ENCODE measurements at regions not wholly inside any gene's neighbourhood (a gene's known extent, or its start where the extent isn't known, plus 50 kb on each side); places are given as distances from the start of the nearest gene placed in this dataset.
A peak's percentile ranks its signal among the peaks of the same experiment; 100 is the strongest.
"Not testable (repeated sequence)": the region's sequence is repeated elsewhere in the genome, so short reads cannot be mapped to it uniquely, and the experiment has no call there.

GRCh38 chrX:40406330-40406859 lies 174.4 kb upstream of the ATP6AP2 start:
- peak; percentile 45 for DNase-seq

DNA sequence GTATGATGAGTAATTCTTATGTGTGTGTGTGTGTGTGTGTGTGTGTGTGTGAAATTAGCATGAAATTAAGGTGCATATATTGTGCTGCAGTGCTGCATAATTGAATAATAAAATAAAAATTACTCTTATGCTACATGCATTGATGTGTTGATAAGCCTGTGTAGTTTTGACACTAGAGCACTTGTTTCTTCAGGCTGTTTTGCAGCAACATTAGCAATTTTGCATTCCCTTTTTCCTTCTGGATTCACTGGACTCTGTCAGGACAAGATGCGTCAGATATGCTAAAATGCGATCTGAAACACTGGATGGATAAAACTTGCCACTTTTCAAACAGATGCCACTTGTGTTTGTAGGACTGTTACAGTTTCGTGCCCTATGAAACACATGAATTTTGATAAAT lies 175.4 kb upstream of the ATP6AP2 start:
- no peak for DNase-seq

DNA sequence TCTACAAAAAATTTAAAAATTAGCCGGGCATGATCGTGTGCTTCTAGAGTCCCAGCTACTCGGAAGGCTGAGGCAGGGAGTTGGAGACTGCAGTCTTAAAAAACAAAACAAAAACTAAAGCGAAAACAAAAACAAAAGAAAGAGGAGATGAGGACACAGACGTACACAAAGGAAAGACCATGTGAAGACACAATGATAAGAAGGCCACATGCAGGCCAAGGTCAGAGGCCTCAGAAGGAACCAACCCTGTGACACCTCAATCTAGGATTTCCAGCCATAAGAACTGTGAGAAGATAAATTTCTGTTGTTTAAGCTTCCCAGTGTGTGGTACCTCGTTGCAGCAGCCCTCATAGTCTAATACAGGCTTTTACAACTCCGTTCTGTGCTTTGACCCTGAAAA lies 177.0 kb upstream of the ATP6AP2 start:
- no peak for DNase-seq

DNA sequence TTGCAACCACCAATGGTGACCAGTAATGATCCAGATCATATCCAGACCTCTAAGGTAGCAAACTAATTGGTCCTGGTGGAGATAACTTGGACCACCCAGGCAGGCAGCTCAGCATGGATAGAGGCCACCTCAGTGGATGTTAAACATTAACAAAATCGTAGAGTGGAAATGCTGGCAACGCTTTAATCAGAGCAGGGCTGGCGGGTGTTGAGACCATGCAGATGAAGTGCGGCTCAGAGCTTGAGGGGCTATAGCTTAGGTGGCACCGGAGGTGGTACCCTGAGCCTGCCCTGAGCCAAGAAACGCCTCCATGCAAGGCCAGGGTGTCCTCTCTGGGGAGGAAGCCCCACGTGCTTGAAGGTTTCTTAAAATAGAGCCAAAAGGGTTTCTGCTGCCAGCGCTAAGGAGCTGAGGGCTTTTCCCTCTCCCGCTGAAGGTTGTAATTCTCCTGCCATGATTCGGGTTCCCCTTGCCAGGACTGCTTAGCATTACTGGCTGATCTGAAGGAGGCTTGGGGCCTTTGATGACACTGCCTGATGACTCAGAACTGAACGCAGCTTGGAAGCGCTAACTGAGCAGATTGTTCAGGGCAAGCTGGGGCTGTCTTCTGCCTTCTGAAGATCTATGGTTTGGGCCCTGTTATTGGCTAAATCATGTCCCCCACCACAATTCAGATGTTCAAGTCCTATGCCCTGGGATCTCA lies 177.8 kb upstream of the ATP6AP2 start:
- peak; percentile 56 for DNase-seq

DNA sequence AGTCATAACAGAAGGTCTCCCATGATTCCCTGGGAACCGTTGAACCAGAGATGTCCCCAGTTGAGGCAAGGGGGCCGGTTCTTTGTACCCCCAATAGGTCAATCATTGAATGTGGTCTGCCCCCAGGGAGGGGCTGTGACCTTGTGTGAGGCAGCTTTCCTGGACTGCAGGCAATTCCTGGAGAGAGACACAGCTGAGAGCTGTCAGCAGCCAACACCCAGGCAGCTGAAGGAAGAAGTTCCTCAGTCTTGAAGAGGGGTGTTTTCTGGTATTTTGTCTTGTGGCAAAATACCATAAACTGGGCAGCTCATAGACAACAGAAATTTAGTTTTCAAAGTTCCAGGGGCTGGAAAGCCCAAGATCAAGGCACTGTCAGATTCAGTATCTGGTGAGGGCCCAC lies 185.7 kb upstream of the ATP6AP2 start:
- DNase-seq: no peak

- no peak for DNase-seq
Measured at GRCh38 chrX:40394302-40394701, 186.5 kb upstream of the ATP6AP2 start.

GRCh38 chrX:40392599-40392998 lies 188.2 kb upstream of the ATP6AP2 start:
- DNase-seq: no peak

- DNase-seq: no peak
Measured at GRCh38 chrX:40391662-40392061, 189.1 kb upstream of the ATP6AP2 start.

DNA sequence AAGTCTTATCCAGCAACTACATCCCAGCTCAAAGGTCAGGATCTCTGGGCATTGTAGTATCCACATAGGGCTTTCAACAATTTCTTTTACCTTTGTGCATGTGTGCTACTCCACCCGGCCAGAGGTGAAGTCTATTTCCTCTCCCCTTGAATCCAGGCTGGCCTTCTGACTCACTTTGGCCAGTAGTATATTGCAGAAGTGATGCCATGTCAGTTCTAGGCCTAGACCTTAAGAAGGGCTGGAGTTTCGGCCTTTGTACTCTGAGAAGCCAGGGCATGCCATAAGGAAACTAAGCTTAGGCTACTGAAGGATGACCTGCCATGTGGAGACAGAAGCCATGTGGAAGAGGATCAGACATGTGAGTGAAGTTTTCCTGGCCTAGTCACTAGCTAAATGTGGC lies 191.2 kb upstream of the ATP6AP2 start:
- DNase-seq: no peak

DNA sequence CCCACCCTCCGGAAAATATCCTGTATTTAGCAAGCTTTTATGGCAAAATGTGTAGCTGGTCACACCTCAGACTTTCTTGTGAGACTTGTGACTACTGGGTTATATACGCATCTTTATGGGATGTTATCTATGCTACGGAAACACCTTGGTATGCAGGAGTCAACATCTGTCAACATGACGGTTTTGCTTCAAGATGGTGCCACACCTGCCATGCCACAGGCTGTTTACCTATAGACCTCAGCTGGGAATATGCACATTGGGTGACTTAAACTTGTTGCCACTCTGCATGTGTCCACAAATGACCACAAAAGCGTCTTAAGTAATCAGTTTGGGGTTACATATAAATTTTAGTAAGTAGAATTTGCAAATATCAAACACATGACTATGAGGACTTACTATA lies 192.3 kb upstream of the ATP6AP2 start:
- no peak for DNase-seq

DNA sequence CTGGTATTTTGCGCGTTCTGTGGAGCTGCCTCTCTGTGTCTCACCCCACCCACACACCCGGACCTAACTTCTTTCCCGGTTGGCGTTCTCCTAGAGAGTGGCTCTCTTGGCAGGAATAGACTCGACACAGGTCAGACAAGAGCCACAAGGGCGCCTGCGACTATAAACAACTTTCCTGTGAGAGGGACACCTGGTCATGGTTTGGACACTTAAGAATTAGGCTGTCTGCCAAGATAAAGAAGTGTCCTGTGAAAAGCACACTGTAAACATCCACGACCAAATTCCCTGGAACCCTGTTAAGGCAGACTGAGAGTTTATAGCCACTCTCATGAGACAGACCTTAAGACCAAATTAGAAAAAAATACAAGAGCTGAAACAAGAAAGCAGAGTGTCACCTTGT lies 192.9 kb upstream of the ATP6AP2 start:
- not testable (repeated sequence) for DNase-seq

DNA sequence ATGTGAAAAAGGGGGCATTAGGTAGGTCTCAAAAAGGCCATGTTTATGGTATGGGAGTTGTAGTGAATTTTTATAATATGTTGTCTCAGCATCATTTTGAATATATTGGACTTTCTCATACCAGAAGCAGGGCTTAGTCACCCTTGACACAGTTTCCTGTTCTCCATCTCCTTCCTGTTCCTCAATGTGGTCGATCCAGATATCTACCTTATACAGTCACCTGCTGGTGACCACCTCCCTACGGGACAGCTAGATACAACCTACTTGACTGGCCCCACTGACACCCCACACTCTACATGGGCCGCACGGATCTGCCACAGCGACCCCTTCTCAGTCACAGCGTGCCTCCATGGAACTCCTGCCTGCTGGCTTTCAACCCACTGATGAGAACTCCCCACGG lies 193.5 kb upstream of the ATP6AP2 start:
- not testable (repeated sequence) for DNase-seq

GRCh38 chrX:40385682-40386081 lies 195.1 kb upstream of the ATP6AP2 start:
- peak; percentile 73 for DNase-seq

GRCh38 chrX:40385256-40385655 lies 195.5 kb upstream of the ATP6AP2 start:
- peak; percentile 42 for DNase-seq

DNA sequence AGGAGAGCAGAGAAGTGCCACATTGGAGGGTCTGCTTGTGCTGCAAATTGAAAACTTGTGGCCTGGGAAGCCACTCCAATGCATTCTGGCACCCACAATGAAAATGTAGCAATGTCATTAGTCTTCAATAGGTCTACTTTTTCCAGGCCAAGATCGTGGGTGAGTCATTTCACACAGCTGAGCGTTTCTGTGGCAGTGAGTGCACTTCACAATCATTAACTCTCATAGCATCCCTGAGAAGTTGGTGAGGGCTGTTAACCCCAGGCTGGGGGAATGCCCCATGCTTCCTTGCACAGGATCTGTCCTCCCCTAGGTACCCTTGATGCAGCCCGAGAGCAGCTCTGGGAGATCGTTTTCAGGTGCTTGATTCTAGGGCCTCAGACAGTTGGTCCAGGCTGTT lies 196.8 kb upstream of the ATP6AP2 start:
- no peak for DNase-seq

- DNase-seq: no peak
Measured at GRCh38 chrX:40383360-40383759, 197.4 kb upstream of the ATP6AP2 start.

DNA sequence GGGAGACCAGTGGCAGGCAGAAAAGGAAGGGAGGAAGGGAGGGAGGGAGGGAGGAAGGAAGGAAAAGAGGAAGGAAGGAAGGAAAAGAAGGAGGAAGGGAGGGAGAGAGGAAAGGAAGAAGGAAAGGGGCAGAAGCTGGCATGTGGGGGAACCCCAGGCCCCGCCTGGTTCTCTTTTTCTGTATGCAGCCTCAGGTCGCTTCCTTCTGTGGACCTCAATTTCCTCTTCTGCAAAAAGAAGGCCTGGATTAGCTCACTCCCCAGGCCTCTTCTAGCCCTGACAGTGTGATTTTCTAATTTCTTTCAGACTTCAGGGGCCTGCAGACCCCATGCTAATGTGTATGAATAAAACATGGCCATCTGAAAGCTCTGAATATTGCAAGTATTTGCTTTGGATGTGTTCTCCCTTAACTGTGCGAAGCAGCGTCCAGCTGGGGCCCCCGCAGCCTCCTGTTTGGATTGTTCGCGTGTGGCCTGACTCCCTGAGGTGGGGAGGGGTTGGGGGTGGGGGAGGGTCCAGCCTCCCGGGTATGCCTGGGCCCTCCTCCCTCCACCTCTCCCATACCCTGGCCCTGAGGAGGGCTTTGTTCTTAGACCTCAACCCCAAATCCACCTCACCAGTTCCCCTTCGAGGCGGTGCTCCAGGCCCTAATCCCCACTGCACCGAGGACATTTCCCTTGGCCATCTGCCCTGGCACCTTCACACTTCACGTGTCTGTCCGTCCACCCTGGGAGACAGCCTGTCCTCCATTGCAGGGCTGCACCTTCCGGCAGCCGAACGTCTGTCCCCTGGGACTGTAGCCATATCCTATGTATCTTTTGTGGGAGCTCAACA lies 199.9 kb upstream of the ATP6AP2 start:
- DNase-seq: peak; percentile 61

- DNase-seq: no peak
Measured at GRCh38 chrX:40377684-40378083, 203.1 kb upstream of the ATP6AP2 start.

DNA sequence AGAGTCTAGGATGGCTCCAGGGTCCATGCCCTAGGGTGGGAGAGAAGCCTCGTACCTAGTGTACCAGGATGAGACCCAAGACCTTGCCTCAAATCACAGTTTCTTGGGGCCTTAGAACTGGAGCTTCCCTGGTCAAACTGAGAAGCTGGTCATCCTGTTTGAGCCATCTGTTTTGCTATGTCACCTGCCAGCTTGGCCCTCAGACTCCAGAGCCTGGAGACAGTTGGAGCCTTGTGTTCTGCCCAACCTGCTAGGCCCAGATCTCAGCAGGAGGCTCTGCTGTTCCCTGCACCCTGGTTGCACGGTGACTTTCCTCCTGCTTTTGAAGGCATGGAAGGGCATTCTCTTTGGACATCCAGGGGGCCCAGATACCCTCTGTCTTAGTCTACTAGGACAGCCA lies 206.3 kb upstream of the ATP6AP2 start:
- no peak for DNase-seq

- DNase-seq: no peak
Measured at GRCh38 chrX:40373641-40374040, 207.1 kb upstream of the ATP6AP2 start.

DNA sequence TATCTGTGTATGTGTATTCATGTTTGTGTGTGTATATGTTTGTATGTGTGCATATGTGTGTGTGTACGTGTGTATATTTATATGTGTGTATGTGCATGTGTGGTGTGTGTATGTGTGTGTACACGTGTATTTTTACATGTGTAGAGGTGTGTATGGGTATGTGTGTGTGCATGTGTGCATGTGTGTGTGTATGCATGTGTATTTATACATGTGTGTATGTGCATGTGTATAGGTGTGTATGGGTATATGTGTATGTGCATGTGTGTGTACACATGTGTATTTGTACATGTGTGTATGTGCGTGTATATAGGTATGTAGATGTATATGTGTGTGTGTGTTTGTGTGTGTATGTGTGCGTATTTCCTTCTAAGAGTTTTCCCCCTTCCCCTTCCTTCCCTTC lies 207.7 kb upstream of the ATP6AP2 start:
- DNase-seq: no peak

DNA sequence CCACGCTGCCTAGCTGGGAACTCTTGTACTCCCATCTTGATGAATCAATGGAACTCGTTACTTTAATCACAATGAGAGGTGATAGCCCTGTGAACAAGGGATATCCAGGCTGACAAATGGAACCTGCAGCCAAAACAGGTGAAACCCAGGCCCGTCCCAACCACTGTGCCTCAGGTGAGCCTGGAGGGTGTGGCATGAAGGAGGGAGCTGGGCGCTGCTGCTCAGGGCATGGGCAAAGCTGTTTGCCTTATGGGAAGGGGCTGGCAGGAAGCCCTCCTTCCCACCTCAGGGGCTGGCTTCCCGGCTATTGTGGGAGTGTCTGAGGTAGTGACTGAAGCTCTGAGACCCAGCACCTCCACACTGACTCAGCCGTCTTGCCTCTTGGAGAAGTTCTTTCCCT lies 209.4 kb upstream of the ATP6AP2 start:
- DNase-seq: no peak

- DNase-seq: no peak
Measured at GRCh38 chrX:40368611-40369061, 212.1 kb upstream of the ATP6AP2 start.

- no peak for DNase-seq
Measured at GRCh38 chrX:40366661-40367060, 214.1 kb upstream of the ATP6AP2 start.
